Stimulated activated effector memory CD8-positive, alpha-beta T cell treated with anti-CD3 and anti-CD28 coated beads, Interleukin-12 subunit alpha, Interleukin-12 subunit beta, amount 100 ng/mL, for 72 hours (primary cell): ENCODE measurements at regions not wholly inside any gene's neighbourhood (a gene's known extent, or its start where the extent isn't known, plus 50 kb on each side); places are given as distances from the start of the nearest gene placed in this dataset.
"Not testable (repeated sequence)": the region's sequence is repeated elsewhere in the genome, so short reads cannot be mapped to it uniquely, and the experiment has no call there.

Experiments used
- ATAC-seq: fragments of 150-1000 bp; cut with Tn5 transposase; 2 replicates; pipeline ENCODE4 v1.10.0; 2021
- DNase-seq, 2 donors: peaks; one replicate each; pipeline ENCODE4 v3.0.0; 2021 to 2022; ENCODE audit warnings: low spot score in 2 of 2
- H3K27ac Mint-ChIP-seq: one replicate; pipeline ENCODE4 v1.8.0; 2022; ENCODE audit warnings: mild to moderate bottlenecking, mixed read lengths
- H3K36me3 Mint-ChIP-seq: one replicate; pipeline ENCODE4 v1.8.0; 2022; ENCODE audit warnings: mild to moderate bottlenecking, mixed read lengths
- H3K4me1 Mint-ChIP-seq: one replicate; pipeline ENCODE4 v1.8.0; 2022; ENCODE audit warnings: mixed read lengths
- H3K4me3 Mint-ChIP-seq: one replicate; pipeline ENCODE4 v1.8.0; 2022; ENCODE audit warnings: mild to moderate bottlenecking, mixed read lengths
- H3K9me3 Mint-ChIP-seq: one replicate; pipeline ENCODE4 v1.8.0; 2022; ENCODE audit warnings: mixed read lengths

GRCh38 chr18:1408376-1408775, 503.7 kb downstream of the ADCYAP1 start:
- H3K9me3 Mint-ChIP-seq, result peaks cover 7% of the 10 kb centered on the region
- no peak overlapping the region for H3K4me3 Mint-ChIP-seq
- no peak for DNase-seq
- no peaks in the 10 kb centered on the region for H3K4me1 Mint-ChIP-seq
- H3K36me3 Mint-ChIP-seq, result no peaks in the 10 kb centered on the region
- no peak for ATAC-seq
- no peak overlapping the region for H3K27ac Mint-ChIP-seq

DNA sequence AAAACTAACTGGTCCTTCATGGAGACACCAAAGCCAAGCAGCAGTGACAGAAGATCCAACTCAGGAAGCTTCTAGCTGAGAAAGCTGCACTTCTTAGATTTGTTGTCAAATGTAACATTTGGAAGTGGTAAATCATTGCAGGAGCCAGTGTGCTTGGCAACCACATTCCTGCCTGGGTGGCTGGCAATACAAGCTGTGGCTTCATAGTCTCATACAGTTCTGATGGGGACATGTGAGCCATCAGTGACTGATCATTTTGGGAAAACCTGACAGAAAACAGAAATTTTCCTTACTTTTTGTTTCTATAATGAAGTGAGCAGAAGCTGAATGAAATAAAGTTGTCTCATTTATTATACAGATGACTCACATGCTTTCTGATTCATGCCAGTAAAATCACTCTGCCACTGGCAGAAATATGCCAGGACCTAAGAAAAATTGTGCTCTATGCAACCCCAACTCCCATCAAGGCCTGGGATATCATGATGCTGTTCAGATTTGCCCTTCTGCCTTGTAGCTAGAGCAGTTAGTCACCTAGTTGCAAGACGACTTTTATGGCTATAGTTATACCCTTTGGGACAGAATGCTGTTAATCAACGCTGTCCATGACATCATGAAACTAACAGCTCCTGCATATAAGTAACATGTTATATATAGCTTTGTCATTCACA, 508.1 kb downstream of the ADCYAP1 start:
- H3K27ac Mint-ChIP-seq, result no peak overlapping the region
- DNase-seq (no peak), ATAC-seq (no peak)
- H3K4me1 Mint-ChIP-seq, result no peaks in the 10 kb centered on the region
- no peak overlapping the region for H3K4me3 Mint-ChIP-seq
- no peaks in the 10 kb centered on the region for H3K36me3 Mint-ChIP-seq
- H3K9me3 Mint-ChIP-seq, result peaks cover 7% of the 10 kb centered on the region

- no peak for ATAC-seq
- H3K4me1 Mint-ChIP-seq, result no peaks in the 10 kb centered on the region
- H3K36me3 Mint-ChIP-seq, result no peaks in the 10 kb centered on the region
- no peak overlapping the region for H3K4me3 Mint-ChIP-seq
- peaks cover 7% of the 10 kb centered on the region for H3K9me3 Mint-ChIP-seq
- DNase-seq, result no peak
- no peak overlapping the region for H3K27ac Mint-ChIP-seq
These were observed 508.6 kb downstream of the ADCYAP1 start for GRCh38 chr18:1413323-1413675.

DNA sequence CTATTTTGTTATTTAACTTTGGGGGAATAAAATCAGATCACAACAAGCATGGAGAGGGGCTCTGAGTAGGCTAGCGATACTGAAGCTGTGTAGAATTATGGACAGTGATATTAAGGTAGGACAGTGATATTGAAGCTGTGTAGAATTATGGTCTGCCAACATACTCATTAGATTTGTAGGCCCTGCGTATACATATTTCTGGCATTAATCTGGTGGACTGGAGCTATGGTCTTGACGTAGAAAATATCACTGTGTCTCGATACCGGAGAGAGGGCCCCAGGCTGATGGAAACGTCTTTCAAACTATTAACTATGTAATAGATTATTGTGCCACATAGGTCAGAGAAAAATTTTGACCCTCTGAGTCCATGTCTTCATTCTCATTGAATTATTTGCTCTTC, 511.4 kb downstream of the ADCYAP1 start:
- H3K36me3 Mint-ChIP-seq, result no peaks in the 10 kb centered on the region
- DNase-seq (no peak), ATAC-seq (no peak)
- no peak overlapping the region for H3K27ac Mint-ChIP-seq
- H3K9me3 Mint-ChIP-seq, result peaks cover 4% of the 10 kb centered on the region
- H3K4me1 Mint-ChIP-seq, result no peaks in the 10 kb centered on the region
- H3K4me3 Mint-ChIP-seq, result no peak overlapping the region

DNA sequence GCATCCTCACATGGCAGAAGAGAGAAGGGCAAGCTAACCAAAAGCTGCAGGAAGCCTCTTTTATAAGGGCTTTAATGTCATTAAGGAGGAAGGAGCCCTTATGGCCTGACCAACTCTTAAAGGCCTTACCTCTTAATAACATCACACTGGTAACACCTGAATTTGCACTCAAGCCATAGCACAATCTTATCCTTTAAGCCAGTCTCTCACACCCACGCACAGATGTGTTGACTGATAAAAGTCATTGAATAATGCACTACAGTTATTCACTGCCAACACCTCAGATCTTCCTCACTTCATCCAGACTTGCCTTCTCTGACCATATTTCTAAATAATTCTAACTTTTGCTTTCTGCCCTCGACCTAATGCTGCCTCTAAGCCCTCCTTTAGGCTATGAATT, 516.8 kb downstream of the ADCYAP1 start:
- no peak for DNase-seq
- Mint-ChIP-seq H3K4me1 (no peaks in the 10 kb centered on the region), H3K4me3 (no peak overlapping the region), H3K27ac (no peak overlapping the region), H3K36me3 (no peaks in the 10 kb centered on the region), H3K9me3 (no peaks in the 10 kb centered on the region)
- ATAC-seq, result no peak

GRCh38 chr18:1422634-1423033, 518.0 kb downstream of the ADCYAP1 start:
- DNase-seq (no peak), ATAC-seq (no peak)
- no peaks in the 10 kb centered on the region for H3K36me3 Mint-ChIP-seq
- no peaks in the 10 kb centered on the region for H3K4me1 Mint-ChIP-seq
- H3K27ac Mint-ChIP-seq, result no peak overlapping the region
- no peaks in the 10 kb centered on the region for H3K9me3 Mint-ChIP-seq
- H3K4me3 Mint-ChIP-seq, result no peak overlapping the region

DNA sequence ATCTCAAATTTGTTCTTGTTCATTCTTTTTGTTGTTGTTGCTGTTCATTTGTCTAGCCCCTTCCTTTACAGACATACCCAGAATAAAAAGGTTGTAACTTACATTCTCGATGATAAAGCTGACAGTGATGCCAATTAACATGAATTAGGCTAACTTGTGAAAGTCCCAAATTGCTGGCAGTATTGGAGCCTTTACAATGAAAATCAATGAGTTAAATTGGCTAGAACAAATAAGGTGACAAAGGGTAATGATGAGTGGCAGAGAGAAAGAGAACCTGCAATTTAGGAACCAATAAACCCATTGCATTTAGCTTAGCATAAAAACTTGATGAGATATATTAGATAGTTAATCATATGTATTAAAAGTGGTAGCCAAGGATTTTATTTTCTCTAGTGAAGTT, 521.0 kb downstream of the ADCYAP1 start:
- Mint-ChIP-seq H3K36me3 (no peaks in the 10 kb centered on the region), H3K27ac (no peak overlapping the region), H3K4me1 (no peaks in the 10 kb centered on the region), H3K4me3 (no peak overlapping the region), H3K9me3 (peaks cover 2% of the 10 kb centered on the region)
- no peak for DNase-seq
- no peak for ATAC-seq

DNA sequence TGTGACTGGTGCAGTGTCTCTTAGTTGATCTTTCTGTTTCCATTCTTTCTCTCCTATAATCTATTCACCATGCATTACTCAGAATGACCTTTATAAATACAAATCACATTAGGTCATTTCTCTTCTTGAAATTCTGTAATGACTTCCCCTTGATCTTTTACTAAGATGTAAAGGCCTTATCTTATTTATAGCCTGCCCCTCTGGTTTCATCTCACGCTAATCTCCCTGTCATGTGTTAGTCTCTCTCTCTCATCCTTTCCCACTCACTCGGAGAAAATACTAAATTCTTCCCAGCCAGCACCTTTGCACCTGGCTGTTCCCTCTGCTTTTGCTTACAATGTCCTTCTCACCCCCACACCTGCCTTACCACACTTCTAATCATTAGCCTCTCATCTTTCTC, 530.8 kb downstream of the ADCYAP1 start:
- H3K36me3 Mint-ChIP-seq, result no peaks in the 10 kb centered on the region
- no peak for ATAC-seq
- no peak overlapping the region for H3K4me3 Mint-ChIP-seq
- no peaks in the 10 kb centered on the region for H3K4me1 Mint-ChIP-seq
- H3K27ac Mint-ChIP-seq, result no peak overlapping the region
- H3K9me3 Mint-ChIP-seq, result peaks cover 6% of the 10 kb centered on the region
- DNase-seq, result no peak

GRCh38 chr18:1436199-1436598, 531.5 kb downstream of the ADCYAP1 start:
- Mint-ChIP-seq H3K4me3 (no peak overlapping the region), H3K36me3 (no peaks in the 10 kb centered on the region), H3K4me1 (no peaks in the 10 kb centered on the region), H3K9me3 (peaks cover 4% of the 10 kb centered on the region), H3K27ac (no peak overlapping the region)
- ATAC-seq (no peak), DNase-seq (no peak)

DNA sequence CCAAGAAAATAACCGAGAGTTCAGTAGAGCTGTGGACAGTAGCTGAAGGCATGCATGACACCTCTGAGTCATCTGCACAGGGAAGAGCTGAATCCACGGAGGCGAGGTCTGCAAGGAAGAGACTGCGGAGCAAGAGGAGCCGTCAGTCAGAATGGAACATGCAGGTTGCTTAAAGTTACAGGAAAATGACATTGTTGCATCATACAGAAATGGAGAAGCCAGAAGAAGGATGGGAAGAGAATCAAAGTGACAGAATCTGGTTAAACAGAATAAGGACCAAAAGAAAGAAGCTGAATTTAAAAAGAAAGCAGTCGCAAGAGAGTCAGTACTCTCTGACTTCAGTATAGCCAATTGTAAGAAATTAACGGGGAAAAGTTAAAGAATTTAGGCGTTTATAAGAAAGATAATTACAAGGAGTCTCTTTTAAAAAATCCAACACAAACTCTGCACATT, 533.8 kb downstream of the ADCYAP1 start:
- DNase-seq (no peak), ATAC-seq (no peak)
- H3K4me3 Mint-ChIP-seq, result no peak overlapping the region
- H3K9me3 Mint-ChIP-seq, result peaks cover 10% of the 10 kb centered on the region
- no peaks in the 10 kb centered on the region for H3K4me1 Mint-ChIP-seq
- H3K27ac Mint-ChIP-seq, result no peak overlapping the region
- no peaks in the 10 kb centered on the region for H3K36me3 Mint-ChIP-seq

GRCh38 chr18:1438967-1439366, 534.3 kb downstream of the ADCYAP1 start:
- H3K9me3 Mint-ChIP-seq, result peaks cover 10% of the 10 kb centered on the region
- no peaks in the 10 kb centered on the region for H3K4me1 Mint-ChIP-seq
- DNase-seq (no peak), ATAC-seq (no peak)
- no peak overlapping the region for H3K27ac Mint-ChIP-seq
- no peak overlapping the region for H3K4me3 Mint-ChIP-seq
- H3K36me3 Mint-ChIP-seq, result no peaks in the 10 kb centered on the region

DNA sequence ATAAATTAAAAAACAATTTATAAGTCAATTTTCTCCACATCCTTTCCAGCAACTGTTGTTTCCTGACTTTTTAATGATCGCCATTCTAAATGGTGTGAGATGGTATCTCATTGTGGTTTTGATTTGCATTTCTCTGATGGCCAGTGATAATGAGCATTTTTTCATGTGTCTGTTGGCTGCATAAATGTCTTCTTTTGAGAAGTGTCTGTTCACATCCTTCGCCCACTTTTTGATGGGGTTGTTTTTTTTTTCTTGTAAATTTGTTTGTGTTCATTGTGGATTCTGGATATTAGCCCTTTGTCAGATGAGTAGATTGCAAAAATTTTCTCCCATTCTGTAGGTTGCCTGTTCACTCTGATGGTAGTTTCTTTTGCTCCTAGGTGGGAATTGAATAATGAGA, 539.4 kb downstream of the ADCYAP1 start:
- not testable (repeated sequence) for H3K27ac Mint-ChIP-seq, H3K4me3 Mint-ChIP-seq, H3K4me1 Mint-ChIP-seq, DNase-seq, ATAC-seq, H3K36me3 Mint-ChIP-seq
- peaks cover 10% of the 10 kb centered on the region for H3K9me3 Mint-ChIP-seq

DNA sequence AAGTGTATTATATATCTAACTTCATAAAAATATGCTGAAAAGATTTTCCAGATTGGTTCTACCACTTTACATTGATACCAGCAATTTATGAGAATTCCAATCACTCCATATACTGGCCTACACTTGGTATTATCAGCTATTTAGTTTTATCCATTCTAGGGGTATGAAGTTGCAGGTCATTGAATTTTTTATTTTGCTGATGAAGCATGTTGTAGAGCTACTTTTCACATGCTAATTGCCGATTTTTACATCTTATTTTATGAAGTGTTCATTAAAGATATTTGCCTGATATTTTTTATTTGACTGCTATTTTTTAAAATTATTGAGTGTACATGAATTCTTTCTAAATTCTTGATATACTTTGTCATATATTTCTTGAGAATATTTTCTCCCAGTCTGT, 542.1 kb downstream of the ADCYAP1 start:
- H3K9me3 Mint-ChIP-seq, result peaks cover 2% of the 10 kb centered on the region
- no peaks in the 10 kb centered on the region for H3K4me1 Mint-ChIP-seq
- DNase-seq (no peak), ATAC-seq (no peak)
- no peaks in the 10 kb centered on the region for H3K36me3 Mint-ChIP-seq
- no peak overlapping the region for H3K4me3 Mint-ChIP-seq
- no peak overlapping the region for H3K27ac Mint-ChIP-seq

- no peaks in the 10 kb centered on the region for H3K36me3 Mint-ChIP-seq
- peaks cover 28% of the 10 kb centered on the region for H3K9me3 Mint-ChIP-seq
- H3K27ac Mint-ChIP-seq, result no peak overlapping the region
- ATAC-seq, result no peak
- DNase-seq, result no peak
- H3K4me1 Mint-ChIP-seq, result no peaks in the 10 kb centered on the region
- H3K4me3 Mint-ChIP-seq, result no peak overlapping the region
These were observed 548.1 kb downstream of the ADCYAP1 start for GRCh38 chr18:1452821-1453220.

DNA sequence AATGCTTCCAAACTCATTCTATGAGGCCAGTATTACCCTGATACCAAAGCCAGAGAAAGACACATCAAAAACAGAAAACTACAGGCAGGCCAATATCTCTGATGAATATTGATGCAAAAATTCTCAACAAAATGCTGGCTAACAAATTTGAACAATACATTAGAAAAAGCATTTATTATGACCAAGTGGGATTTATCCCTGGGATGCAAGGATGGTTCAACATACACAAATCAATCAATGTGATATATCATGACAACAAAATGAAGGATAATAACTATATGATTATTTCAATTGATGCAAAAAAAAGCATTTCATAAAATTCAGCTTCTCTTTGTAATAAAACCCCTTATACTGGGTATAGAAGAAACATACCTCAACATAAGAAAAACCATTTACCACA, 550.9 kb downstream of the ADCYAP1 start:
- Mint-ChIP-seq H3K9me3 (peaks cover 32% of the 10 kb centered on the region), H3K36me3 (no peaks in the 10 kb centered on the region), H3K4me1 (no peaks in the 10 kb centered on the region), H3K27ac (no peak overlapping the region), H3K4me3 (no peak overlapping the region)
- DNase-seq (no peak), ATAC-seq (no peak)

DNA sequence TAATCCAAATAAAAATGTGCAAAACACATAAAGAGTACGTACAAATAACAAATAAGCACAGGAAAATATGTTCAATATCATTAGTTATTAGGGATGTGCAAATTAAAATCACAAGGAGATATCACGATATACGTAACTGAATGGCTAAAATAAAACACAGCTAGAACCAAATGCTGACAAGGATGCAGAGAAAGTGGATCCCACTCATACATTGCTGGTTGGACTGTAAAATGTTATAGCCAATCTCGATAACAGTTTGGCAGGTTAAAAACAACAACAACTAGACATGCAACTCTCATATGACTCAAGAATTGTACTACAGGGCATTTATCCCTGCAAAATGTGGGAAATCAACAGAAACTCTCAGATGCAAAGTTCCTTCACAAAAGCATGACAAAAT, 553.9 kb downstream of the ADCYAP1 start:
- Mint-ChIP-seq H3K4me3 (no peak overlapping the region), H3K27ac (no peak overlapping the region), H3K9me3 (peaks cover 28% of the 10 kb centered on the region), H3K4me1 (no peaks in the 10 kb centered on the region), H3K36me3 (no peaks in the 10 kb centered on the region)
- DNase-seq (no peak), ATAC-seq (no peak)

GRCh38 chr18:1463981-1464380, 559.3 kb downstream of the ADCYAP1 start:
- H3K4me1 Mint-ChIP-seq, result no peaks in the 10 kb centered on the region
- no peak overlapping the region for H3K27ac Mint-ChIP-seq
- ATAC-seq, result no peak
- no peak for DNase-seq
- H3K4me3 Mint-ChIP-seq, result no peak overlapping the region
- no peaks in the 10 kb centered on the region for H3K36me3 Mint-ChIP-seq
- peaks cover 11% of the 10 kb centered on the region for H3K9me3 Mint-ChIP-seq
